HepG2 (cell line): ENCODE measurements at regions not wholly inside any gene's neighbourhood (a gene's known extent, or its start where the extent isn't known, plus 50 kb on each side); places are given as distances from the start of the nearest gene placed in this dataset.

Experiments used
- ARHGAP35 ChIP-seq: sonication (generic); formaldehyde crosslinking; IDR thresholded peaks from 2 replicates; pipeline ENCODE4 v1.9.0; 2022; ENCODE audit warnings: mild to moderate bottlenecking, inconsistent platforms, moderate library complexity, missing genetic modification reagents, borderline replicate concordance
- ARNT ChIP-seq: fragments of 450-650 bp; IDR thresholded peaks from 2 replicates; pipeline ENCODE4 v1.6.1; 2017
- ATF7 ChIP-seq, 2 experiments: fragments of 450-650 bp in 1 of 2; sonication (generic) in 1 of 2; formaldehyde crosslinking in 1 of 2; IDR thresholded peaks; 2 replicates each; pipeline versions ENCODE4 v1.4.0 to v1.6.1; 2016 to 2020; ENCODE audit warnings: antibody characterized with exemption in 1 of 2, mild to moderate bottlenecking in 1 of 2, missing genetic modification reagents in 1 of 2
- EHMT2 ChIP-seq: fragments of 200-600 bp; sonication (generic); IDR thresholded peaks from 2 replicates; pipeline ENCODE4 v1.7.0; 2017; ENCODE audit warnings: antibody characterized with exemption, low read depth, low read length, borderline replicate concordance
- NKX3-1 ChIP-seq: sonication (generic); formaldehyde crosslinking; IDR thresholded peaks from 2 replicates; pipeline ENCODE4 v1.5.0; 2020; ENCODE audit warnings: missing genetic modification reagents
- PCBP1 ChIP-seq: fragments of 200-400 bp; formaldehyde crosslinking; IDR thresholded peaks from 2 replicates; pipeline ENCODE4 v1.6.1; 2017; ENCODE audit warnings: mild to moderate bottlenecking, low read depth, low read length, borderline replicate concordance
- PRMT3 ChIP-seq: sonication (generic); formaldehyde crosslinking; IDR thresholded peaks from 2 replicates; pipeline ENCODE4 v1.8.1; 2022; ENCODE audit warnings: low read depth, mild to moderate bottlenecking, moderate library complexity, missing genetic modification reagents, borderline replicate concordance
- THAP11 ChIP-seq: IDR thresholded peaks from 2 replicates; pipeline ENCODE4 v1.6.1; 2016; ENCODE audit warnings: missing biosample characterization, missing genetic modification reagents
- TRIM24 ChIP-seq: sonication (generic); formaldehyde crosslinking; IDR thresholded peaks from 2 replicates; pipeline ENCODE4 v1.8.0; 2022; ENCODE audit warnings: mild to moderate bottlenecking, missing genetic modification reagents
- U2AF2 ChIP-seq: fragments of 200-400 bp; formaldehyde crosslinking; IDR thresholded peaks from 2 replicates; pipeline ENCODE4 v1.6.1; 2017; ENCODE audit warnings: low read depth, mild to moderate bottlenecking, low read length
- XRCC5 ChIP-seq: fragments of 200-400 bp; formaldehyde crosslinking; optimal IDR thresholded peaks from 2 replicates; pipeline ENCODE3; 2017; ENCODE audit warnings: mild to moderate bottlenecking, low read length
- ZC3H4 ChIP-seq: sonication (generic); formaldehyde crosslinking; IDR thresholded peaks from 2 replicates; pipeline ENCODE4 v1.4.0; 2020; ENCODE audit warnings: missing genetic modification reagents, borderline replicate concordance
- ZNF746 ChIP-seq: sonication (generic); formaldehyde crosslinking; IDR thresholded peaks from 2 replicates; pipeline ENCODE4 v1.8.0; 2022; ENCODE audit warnings: mild to moderate bottlenecking, missing genetic modification reagents
- ZNF772 ChIP-seq: sonication (generic); formaldehyde crosslinking; IDR thresholded peaks from 2 replicates; pipeline ENCODE4 v1.5.0; 2020; ENCODE audit warnings: mild to moderate bottlenecking, missing genetic modification reagents
- ZNF841 ChIP-seq: sonication (generic); formaldehyde crosslinking; IDR thresholded peaks from 2 replicates; pipeline ENCODE4 v1.8.1; 2023; ENCODE audit warnings: missing genetic modification reagents, borderline replicate concordance
- ZSCAN29 ChIP-seq: sonication (generic); formaldehyde crosslinking; conservative IDR thresholded peaks from 2 replicates; pipeline ENCODE4 v1.4.0; 2020; ENCODE audit warnings: mild to moderate bottlenecking, missing genetic modification reagents
- TF ChIP-seq, protein P1 (sequence below): sonication (generic); formaldehyde crosslinking; IDR thresholded peaks from 2 replicates; pipeline ENCODE4 v1.5.0; 2020; ENCODE audit warnings: mild to moderate bottlenecking, missing genetic modification reagents
- TF ChIP-seq, protein P2 (sequence below): sonication (generic); formaldehyde crosslinking; IDR thresholded peaks from 2 replicates; pipeline ENCODE4 v1.4.0; 2020; ENCODE audit warnings: missing genetic modification reagents, borderline replicate concordance
- TF ChIP-seq, protein P3 (sequence below): sonication (generic); formaldehyde crosslinking; IDR thresholded peaks from 2 replicates; pipeline ENCODE4 v1.4.0; 2020; ENCODE audit warnings: missing genetic modification reagents

DNA sequence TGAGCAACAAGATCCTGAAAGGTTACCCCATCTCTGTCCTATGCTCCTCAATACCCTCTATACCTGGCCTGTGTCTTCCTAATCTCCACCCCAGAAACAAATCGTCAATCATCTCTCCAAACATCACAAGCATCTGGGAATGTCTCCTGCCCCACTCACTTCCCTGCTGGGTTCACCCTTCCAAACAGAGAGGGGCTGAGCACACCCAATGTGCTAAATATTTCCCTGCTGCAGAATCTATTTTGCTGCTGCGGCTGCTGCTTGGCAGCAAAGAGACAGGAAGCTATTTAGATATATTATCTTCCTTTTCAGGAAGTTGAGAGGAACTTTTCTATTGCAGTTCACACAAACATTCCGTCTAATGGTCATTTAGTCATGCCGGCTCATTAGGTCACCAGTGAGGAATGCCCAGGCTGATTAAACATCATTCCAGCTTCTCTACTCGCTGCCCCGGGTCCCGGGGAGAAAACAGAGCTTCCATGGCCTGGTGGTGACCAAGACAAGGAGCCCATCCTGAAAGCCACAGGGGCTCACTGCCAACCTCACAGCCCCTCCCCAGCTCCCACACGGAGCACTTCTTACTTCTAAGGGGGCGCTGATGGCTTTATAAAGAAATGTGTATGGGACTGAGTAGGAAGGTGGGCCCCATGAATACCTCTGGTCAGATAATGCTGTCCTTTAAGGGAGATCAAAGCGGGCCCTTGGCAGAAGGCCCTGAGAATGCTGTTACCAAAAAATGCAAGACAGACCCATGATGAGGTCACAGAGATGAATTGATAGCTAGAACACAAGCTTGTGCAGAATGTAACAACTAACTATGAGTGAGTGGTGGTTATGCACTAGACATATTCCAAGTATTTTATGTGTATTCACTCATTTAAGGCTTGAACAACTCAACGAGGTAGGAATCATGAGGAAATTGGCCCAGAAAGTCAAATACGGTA is 218.3 kb downstream of the SOX9 start (continued):
- TF ChIP-seq ARHGAP35 = no peak
- peak; percentile 74; the same call in 1 of the 2 replicates for TF ChIP-seq ZSCAN29 (CRISPR knock-in tag)
- TF ChIP-seq, protein P1, sequence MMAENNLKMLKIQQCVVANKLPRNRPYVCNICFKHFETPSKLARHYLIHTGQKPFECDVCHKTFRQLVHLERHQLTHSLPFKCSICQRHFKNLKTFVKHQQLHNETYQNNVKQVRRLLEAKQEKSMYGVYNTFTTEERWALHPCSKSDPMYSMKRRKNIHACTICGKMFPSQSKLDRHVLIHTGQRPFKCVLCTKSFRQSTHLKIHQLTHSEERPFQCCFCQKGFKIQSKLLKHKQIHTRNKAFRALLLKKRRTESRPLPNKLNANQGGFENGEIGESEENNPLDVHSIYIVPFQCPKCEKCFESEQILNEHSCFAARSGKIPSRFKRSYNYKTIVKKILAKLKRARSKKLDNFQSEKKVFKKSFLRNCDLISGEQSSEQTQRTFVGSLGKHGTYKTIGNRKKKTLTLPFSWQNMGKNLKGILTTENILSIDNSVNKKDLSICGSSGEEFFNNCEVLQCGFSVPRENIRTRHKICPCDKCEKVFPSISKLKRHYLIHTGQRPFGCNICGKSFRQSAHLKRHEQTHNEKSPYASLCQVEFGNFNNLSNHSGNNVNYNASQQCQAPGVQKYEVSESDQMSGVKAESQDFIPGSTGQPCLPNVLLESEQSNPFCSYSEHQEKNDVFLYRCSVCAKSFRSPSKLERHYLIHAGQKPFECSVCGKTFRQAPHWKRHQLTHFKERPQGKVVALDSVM = no peak
- peak; percentile 59; the same call in 1 of the 2 replicates for TF ChIP-seq TRIM24
- no peak for TF ChIP-seq ZNF772 (CRISPR knock-in tag)
- TF ChIP-seq EHMT2 = no peak
- TF ChIP-seq NKX3-1 (CRISPR knock-in tag) = no peak
- TF ChIP-seq ZNF841 (CRISPR knock-in tag) = no peak
- TF ChIP-seq, protein P2, sequence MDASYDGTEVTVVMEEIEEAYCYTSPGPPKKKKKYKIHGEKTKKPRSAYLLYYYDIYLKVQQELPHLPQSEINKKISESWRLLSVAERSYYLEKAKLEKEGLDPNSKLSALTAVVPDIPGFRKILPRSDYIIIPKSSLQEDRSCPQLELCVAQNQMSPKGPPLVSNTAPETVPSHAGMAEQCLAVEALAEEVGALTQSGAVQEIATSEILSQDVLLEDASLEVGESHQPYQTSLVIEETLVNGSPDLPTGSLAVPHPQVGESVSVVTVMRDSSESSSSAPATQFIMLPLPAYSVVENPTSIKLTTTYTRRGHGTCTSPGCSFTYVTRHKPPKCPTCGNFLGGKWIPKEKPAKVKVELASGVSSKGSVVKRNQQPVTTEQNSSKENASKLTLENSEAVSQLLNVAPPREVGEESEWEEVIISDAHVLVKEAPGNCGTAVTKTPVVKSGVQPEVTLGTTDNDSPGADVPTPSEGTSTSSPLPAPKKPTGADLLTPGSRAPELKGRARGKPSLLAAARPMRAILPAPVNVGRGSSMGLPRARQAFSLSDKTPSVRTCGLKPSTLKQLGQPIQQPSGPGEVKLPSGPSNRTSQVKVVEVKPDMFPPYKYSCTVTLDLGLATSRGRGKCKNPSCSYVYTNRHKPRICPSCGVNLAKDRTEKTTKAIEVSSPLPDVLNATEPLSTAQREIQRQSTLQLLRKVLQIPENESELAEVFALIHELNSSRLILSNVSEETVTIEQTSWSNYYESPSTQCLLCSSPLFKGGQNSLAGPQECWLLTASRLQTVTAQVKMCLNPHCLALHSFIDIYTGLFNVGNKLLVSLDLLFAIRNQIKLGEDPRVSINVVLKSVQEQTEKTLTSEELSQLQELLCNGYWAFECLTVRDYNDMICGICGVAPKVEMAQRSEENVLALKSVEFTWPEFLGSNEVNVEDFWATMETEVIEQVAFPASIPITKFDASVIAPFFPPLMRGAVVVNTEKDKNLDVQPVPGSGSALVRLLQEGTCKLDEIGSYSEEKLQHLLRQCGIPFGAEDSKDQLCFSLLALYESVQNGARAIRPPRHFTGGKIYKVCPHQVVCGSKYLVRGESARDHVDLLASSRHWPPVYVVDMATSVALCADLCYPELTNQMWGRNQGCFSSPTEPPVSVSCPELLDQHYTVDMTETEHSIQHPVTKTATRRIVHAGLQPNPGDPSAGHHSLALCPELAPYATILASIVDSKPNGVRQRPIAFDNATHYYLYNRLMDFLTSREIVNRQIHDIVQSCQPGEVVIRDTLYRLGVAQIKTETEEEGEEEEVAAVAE (CRISPR knock-in tag) = no peak
- TF ChIP-seq, protein P3, sequence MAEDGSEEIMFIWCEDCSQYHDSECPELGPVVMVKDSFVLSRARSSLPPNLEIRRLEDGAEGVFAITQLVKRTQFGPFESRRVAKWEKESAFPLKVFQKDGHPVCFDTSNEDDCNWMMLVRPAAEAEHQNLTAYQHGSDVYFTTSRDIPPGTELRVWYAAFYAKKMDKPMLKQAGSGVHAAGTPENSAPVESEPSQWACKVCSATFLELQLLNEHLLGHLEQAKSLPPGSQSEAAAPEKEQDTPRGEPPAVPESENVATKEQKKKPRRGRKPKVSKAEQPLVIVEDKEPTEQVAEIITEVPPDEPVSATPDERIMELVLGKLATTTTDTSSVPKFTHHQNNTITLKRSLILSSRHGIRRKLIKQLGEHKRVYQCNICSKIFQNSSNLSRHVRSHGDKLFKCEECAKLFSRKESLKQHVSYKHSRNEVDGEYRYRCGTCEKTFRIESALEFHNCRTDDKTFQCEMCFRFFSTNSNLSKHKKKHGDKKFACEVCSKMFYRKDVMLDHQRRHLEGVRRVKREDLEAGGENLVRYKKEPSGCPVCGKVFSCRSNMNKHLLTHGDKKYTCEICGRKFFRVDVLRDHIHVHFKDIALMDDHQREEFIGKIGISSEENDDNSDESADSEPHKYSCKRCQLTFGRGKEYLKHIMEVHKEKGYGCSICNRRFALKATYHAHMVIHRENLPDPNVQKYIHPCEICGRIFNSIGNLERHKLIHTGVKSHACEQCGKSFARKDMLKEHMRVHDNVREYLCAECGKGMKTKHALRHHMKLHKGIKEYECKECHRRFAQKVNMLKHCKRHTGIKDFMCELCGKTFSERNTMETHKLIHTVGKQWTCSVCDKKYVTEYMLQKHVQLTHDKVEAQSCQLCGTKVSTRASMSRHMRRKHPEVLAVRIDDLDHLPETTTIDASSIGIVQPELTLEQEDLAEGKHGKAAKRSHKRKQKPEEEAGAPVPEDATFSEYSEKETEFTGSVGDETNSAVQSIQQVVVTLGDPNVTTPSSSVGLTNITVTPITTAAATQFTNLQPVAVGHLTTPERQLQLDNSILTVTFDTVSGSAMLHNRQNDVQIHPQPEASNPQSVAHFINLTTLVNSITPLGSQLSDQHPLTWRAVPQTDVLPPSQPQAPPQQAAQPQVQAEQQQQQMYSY (CRISPR knock-in tag) = no peak
- TF ChIP-seq ZC3H4 = no peak
- no peak for TF ChIP-seq PRMT3 (CRISPR knock-in tag)
- 0 out of 2 replicates have a peak, but pooled peaks have one; percentile 24 for TF ChIP-seq THAP11
- no peak; the same call in 1 of the 2 replicates for TF ChIP-seq ATF7 (IDR thresholded peaks at IDR 0.05)
- peak; percentile 95 for TF ChIP-seq ATF7 (CRISPR knock-in tag; IDR thresholded peaks at IDR 0.05)
- no peak for TF ChIP-seq PCBP1
- no peak for TF ChIP-seq ZNF746 (CRISPR knock-in tag)
- TF ChIP-seq ARNT = no peak
- TF ChIP-seq U2AF2 = no peak
- peak; percentile 20 for TF ChIP-seq XRCC5
